HG02798 (cell line): ENCODE measurements at regions not wholly inside any gene's neighbourhood (a gene's known extent, or its start where the extent isn't known, plus 50 kb on each side); places are given as distances from the start of the nearest gene placed in this dataset.
A peak's percentile ranks its signal among the peaks of the same experiment; 100 is the strongest.

Experiments used
- ATAC-seq: cut with Tn5 transposase; IDR thresholded peaks from one replicate; pipeline ENCODE4 v1.9.1; 2021; ENCODE audit warnings: mild to moderate bottlenecking; ENCODE audit not compliant: unreplicated experiment, poor library complexity

DNA sequence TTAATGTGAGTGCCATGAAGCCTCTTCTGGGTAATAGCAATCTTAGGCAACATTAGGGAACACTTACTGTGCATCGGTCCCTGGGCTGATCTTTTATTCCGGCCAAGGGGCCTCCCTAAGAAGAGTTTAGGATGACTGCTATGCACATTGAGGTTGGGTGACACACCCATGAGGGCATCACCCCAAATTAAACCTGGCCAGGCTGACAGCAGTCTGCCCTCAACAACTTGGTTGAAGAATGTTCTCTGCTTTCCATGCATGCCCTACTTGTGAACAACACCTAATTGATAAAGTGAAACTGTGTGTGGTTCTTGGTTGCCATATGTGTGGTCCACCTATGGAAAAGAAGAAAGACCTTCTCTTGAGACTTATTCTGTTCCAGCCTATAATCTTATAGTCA lies 1098.0 kb downstream of the BCL11B start:
- ATAC-seq = no peak

DNA sequence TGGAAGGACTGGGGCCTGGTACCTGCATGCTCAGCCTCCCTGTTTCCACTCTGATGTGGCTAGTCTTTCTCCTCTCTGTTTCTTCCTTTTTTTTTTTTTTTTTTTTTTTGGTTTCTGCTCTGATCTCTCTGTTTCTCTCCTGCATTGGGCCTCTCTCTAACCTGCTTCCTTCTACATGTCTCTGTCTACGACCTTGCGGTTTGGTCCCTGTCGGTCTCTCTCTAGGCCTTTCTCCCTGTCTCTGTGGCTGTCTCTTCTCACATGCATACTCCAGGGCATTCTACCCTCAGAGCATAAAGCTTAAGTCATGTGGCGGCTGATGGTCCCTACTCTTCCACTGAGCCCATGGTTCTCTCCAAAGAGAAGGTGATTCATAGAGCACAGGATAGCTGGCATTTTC lies 1096.6 kb downstream of the BCL11B start:
- no peak for ATAC-seq

DNA sequence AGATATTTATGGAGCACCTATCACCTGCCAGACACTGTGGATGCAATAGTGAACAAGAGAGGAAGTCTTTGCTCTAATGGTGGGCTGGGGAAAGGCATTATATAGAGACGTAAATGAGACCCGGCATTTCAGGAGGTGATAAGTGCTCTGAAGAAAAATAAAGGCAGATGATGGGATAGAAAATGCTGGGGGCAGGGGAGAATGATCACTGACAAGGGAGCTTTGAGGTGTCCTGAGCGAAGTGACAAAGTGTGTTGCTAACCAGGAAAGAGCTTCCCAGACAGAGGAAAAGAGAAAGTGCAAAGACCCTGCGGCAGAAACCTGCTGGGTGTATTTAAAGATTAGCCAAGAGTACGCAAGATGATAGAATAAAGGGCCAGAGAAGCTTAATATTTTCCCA lies 1096.1 kb downstream of the BCL11B start:
- no peak for ATAC-seq

DNA sequence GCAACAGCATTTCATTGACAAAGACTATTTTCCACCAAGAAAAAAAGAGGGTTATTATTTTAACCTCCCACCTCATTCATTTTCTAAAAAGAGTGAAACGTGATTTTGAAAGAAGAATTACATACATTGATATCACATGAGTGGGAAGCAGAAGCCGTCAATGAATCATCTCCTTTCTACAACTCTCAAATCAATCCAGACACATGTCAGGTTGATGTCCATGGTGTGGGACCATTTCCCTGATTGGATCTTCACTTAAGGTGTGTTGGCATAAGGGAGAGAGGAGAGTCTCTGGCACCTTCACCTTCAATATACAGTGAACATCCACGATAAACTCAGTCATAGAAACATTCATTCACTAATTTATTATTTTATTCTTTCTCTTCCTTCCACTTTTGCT lies 1095.1 kb downstream of the BCL11B start:
- ATAC-seq = no peak

DNA sequence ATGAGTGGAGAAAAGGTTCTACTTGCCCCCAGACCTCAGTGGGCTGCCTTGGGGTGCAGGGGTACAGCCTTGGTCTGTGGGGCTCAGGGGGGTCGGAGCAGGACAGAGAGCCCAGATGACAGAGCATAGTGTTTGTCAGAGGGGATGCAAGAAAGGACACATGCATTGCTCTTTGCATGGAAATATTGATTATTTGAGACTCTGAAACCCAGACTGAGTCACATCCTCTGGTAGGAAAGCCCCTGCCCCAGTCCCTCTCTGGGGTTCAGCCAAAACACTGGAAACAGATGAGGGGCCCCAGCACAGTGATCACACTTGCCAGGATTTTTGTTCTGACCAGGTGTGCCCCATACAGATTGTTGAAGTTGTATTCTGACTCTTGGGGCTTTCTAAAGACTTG lies 1094.4 kb downstream of the BCL11B start:
- no peak for ATAC-seq

DNA sequence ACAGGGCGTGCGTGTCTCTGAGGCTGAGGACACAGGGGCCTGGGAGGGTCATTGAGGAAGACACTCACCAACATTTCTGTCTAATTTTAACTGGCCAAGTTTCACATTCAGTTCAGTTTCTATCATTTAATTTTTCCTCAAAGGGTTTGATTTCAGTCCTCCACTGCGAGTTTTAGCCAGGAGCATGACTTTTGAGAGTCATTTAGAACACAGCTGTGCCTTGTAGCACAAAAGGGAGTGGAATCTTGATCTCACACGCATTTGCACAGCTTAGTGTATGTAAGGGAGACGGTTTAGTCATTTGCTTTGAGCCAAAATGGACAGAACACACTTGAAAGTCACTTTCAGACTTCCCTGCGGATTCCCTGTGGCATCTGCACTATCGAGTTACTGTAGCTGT lies 1090.8 kb downstream of the BCL11B start:
- ATAC-seq = no peak

DNA sequence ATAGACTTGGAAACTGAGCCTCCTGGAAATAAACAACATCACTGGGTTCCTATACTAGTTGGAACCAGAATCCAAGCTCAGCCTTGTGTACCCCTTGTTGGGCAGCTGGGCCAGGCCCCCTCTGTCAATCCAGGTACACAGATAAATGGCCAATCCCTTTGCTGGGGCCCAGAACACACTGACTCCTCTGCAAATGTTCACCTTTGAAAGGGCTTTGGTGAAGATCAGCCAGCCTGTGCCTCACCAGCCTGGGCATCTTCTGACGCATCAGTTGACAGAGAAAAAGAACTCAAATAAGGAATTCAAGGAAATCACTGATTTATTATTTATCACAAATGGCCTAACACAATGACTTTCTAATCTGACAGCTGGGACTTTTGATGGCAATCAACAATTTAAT lies 1090.2 kb downstream of the BCL11B start:
- ATAC-seq = no peak

DNA sequence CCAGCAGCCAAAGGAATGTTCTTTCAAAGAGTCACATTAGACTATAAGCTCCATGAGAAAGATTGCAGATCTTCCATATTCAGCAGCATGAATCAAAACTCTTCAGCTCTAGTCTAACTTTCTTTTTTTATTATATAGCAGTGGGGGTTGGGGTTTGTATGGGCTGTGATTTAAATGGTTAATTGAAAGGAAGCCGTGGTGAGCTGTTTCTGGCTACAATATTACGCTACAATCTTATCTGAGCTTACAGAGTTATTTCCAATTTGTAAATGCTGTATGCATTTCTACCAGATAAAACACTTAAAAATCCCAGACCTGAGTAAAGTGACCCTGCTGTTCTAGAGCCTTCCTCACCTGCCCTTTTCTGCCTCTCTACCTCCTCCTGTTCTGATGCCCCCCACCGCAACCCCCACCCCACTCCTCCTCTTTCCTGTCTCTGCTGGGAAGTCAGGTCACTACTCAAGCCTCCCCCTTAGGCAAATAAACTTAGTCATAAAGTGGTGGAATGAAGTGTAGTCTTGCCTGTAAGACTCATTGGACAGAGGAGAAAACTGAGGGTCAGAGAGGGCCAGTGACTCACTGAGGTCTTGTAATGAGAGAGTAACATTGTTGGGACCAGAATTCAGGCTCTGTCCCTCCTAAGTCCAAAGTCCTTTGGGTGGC lies 1089.5 kb downstream of the BCL11B start:
- no peak for ATAC-seq

DNA sequence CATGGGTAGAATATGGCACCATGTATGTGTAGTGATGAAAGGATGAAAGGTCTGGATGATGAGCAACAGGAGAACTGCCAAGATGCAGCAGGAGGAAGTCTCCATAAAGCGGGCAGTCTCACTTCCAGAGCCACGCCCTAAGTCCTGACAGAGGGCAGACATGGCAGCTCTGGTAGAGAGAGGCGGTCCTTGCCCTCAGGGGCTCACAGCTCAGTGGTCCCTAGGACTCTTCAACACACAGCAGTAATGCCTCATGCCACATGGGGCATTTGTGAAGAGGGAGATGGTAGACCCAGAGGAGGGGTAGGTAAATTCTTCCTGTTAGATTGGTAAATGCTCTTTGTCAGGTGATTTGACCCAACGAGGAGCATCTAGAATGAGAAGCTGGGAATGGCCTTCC lies 1088.4 kb downstream of the BCL11B start:
- ATAC-seq = no peak

DNA sequence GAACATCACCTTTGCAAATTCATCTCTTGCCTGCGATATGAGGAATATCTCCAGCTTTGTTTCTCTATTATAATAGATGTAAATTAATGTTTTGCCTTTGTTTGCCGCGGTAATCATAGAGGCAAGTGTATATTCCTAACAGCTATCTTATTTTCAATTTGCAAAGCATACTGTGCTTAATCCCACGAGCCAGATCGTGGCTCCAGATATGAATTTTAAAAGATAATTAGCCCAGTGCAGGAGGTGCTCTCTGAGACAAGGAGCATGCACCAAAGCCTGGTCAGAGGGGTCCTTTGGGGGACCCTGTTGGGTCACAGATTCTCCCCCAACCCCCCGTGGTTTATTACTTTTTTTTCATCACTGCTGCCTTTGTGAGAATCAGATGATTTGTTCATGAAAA lies 1087.5 kb downstream of the BCL11B start:
- ATAC-seq = no peak

DNA sequence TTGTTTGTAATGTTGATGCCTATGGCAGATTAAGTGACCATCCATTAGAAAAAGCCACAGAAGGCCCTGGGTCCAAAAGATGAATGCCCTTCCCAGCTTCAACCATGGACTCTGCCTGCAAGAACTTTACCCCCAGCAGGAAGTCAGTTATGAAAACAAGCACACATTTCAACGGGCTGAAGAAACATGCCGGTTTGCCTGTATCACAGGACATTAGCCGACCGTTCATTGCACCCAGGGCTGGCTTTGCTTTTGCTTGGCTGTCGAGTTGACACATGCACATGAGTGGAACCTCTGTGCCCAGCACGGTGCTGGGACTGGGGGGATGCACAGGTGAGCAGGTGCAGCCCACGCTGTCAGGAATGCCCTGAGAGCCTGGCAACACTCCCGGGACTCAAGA lies 1087.0 kb downstream of the BCL11B start:
- ATAC-seq = no peak

DNA sequence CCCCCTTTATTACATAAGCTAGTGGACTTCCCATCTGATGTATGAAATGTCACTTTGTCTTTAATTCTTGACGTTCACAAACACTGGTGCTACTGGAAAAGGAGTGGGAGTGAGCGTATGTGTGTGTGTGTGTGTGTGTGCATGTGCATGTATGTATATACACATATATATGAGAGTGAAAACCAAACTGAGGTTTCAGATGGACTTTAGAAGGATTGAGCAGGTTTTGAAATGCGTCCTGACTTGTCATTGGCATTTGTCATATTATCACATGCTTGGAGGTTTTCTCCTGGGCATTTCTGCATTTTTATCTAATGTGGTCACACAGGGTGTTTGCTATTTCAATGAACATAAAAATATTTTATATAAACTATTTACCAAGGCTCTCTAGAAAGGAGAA lies 1085.9 kb downstream of the BCL11B start:
- ATAC-seq = no peak

DNA sequence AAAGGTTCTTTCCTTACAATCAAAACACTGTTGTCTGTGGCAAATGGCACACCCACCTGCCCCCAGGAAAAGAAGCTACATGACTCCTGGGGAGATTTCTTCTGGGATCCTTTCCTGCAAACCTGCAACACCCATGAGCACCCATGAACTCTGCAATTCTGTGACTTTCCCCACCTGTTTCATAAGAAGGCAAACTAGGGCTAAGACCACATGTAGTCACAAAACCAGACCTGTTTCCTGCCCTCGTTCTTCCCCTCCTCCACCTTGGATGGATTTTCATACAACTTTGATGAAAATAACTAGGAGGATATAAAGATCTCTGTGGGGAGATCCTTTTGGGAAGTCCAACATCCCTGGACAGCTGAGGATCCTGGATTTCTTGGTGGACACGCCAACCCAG lies 1084.7 kb downstream of the BCL11B start:
- ATAC-seq = no peak

DNA sequence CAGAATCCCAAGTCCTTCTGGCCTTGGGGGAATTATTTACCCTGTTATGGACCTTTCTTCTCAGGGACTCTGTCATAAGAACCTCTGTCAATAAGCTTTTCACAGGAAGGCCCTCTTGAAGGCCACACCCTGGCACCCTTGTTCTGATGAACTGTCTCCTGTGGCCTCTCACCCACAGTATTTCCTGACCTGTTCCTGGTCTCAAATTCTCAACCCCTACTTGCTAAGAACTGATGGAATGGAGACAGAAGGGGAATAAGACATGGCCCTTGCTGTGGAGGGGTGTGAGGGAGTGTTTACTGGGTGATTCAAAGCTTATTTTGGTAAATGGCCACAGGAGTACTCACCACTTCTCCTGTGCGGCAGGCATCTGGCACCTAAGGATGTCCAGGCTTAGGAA lies 1082.9 kb downstream of the BCL11B start:
- ATAC-seq = no peak

DNA sequence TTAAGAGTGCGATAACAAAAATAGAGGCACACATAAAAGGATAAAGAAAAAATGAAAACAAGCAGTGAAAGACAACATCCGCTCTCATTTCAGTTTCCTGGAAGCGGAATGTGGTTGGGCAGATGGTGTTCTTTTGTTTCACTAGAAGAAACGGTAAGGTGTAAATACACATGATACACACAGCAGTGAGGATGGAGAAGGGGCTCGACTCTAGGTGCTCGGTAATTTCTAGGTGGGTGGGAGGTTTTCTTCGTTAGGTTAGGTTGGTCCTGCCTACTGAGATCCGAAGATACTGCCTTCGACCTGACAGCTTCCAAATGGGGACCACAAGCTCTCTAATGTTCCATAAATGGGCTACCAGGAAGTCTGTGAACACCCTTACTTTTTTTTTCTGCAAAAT lies 1082.5 kb downstream of the BCL11B start:
- no peak for ATAC-seq

DNA sequence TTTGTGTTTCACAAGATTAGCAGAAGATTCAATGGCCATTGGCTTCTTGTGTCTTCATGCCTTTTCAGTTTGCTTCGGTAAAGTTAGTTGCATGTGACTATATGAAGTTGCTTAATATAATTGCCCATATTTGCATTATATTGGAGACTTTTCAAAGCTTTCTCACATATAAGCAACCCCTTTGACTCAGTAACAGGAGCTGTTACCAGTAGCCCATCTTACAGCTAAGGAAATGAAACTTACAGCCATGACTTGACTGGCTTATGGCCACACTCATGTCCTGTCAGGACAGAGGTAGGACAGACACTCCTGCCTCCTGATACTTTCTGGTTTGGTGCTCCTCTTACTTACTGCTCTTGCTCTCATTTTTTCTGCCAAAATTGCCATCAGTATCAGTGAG lies 1082.1 kb downstream of the BCL11B start:
- no peak for ATAC-seq

DNA sequence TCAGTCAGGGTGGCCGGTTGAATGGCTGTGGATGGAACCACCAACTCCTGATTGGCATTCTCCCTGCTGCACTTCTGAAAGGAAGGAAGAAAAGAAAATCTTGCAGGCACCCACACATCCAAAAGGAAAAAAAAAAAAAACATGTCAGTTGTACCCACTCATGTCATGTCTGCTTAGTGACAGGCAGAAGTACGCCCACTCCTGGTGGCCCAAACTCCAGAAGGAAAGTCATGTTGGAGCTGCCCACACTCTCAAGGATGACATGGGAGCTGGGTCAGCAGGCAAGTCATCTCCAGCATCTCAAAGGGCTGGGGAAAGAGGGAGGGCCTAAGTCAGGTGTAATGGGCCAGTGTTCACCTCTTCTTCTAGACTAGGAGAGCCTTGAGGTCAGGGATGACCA lies 1079.1 kb downstream of the BCL11B start:
- no peak for ATAC-seq

DNA sequence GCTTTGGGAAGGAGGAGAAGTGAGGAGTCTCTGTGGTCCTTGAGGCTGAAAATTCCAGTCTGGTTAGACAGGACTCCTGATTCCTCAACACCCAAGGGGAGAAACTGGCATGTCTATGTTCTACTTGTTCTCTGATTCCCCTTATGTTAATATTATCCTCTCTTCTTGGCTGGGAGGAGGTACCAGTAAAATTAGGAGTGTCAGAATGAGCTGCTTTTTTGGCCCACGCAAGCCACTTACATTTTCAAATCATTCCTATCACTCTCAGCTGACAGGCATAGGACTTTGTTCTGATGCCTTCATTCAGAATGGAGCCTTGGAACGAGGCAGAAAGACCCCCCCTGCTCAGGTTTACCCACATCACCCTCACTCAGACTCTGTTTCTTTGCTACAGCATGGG lies 1077.2 kb downstream of the BCL11B start:
- no peak for ATAC-seq

DNA sequence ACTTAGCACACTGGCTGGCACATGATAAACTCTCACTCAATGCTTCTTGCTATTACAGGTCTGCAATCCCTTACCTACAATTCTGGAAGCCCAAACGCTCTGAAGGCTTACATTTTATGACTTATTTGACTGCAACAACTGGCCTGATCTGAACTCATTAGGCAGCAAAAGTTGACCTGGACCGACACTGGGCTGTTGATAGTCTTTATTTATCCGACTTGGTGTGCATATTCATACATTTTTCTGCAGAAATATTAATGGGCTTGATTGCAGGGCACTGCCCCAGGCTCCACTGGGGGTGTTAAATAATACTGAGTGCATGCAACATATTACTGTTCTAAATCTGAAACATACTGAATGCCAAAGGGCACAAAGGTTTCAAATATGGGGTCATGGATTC lies 1076.7 kb downstream of the BCL11B start:
- ATAC-seq = no peak

DNA sequence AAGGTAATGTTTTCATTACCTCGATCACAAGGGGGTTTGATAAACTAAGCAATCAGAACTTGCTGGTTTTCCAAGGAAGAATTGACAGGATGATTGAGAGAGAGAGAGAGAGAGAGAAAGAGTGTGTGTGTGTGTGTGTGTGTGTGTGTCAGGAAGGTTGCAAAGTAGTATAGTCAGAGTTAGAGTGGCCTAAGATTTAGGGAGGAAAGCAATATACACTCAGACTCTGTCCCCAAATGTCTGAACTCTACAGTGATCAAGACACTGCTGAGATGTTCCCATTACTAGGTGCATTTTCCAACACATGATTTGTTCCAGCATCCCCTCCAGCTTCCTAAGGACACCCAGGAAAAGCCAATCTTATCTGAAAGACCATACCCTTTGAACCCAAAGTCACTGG lies 1074.1 kb downstream of the BCL11B start:
- ATAC-seq = no peak

DNA sequence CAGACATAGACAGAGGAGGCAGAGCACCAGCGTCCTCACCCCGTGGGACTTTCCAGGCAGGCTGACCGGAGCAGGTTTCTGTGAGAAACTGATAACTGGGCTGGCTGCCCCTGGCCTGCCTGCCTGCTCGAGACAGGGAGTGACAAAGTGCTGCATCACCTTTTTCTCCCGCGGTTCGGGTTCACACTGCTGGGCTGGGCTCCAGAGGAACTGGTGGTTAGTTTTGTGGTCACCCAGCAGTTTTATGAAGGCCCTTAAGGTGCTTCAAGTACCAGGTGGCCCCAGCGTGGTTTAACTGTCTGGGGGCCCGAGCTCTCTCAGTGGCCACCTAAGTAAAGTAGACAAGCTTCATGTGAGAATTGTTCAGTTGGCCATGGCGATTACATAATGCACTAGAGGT lies 1073.6 kb downstream of the BCL11B start:
- peak; percentile 70 for ATAC-seq

DNA sequence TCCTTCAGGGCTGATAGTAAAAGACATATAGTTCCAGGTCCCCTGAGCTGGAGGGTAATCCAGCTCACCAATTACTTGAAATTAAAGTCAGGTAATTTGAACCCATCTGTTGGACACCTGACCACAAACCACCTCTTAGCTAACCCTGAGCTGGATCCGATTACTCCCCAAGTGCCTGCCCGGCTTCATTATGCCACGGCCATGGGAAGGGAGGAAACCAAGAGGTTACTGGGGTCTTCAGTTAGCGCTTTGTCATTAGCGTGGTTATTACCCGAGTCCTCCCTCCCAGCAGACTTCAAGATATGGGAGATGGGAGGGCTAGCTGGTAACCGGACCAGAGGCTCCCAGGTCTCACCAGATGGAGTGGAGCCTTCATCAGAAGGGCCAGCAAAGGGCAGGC lies 1071.4 kb downstream of the BCL11B start:
- no peak for ATAC-seq

DNA sequence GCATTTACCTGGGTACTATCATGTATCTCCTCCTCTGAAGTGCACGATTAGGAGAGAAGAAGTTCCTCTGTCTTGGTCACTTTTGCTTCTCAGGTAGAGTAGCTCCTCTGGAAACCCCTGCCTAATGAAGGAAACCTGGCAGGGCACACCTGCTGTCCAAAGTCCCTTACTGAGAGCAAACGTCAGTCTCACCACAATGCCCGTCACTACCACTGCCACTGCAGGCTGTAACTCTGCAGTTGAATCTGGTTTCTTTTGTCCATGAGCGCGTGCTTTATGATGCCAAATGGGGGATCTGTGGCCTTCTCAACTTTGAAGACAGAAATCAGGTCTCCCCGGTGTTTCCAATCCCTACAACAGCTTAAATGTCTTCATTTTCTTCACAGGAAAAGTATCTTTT lies 1068.6 kb downstream of the BCL11B start:
- ATAC-seq = no peak
